ENCODE measurements at regions not wholly inside any gene's neighbourhood (a gene's known extent, or its start where the extent isn't known, plus 50 kb on each side); places are given as distances from the start of the nearest gene placed in this dataset.
"Not testable (repeated sequence)": the region's sequence is repeated elsewhere in the genome, so short reads cannot be mapped to it uniquely, and the experiment has no call there.

- no peak for DNase-seq
These were observed 120.5 kb downstream of the PHETA1 start for GRCh38 chr12:111248236-111249017.

DNA sequence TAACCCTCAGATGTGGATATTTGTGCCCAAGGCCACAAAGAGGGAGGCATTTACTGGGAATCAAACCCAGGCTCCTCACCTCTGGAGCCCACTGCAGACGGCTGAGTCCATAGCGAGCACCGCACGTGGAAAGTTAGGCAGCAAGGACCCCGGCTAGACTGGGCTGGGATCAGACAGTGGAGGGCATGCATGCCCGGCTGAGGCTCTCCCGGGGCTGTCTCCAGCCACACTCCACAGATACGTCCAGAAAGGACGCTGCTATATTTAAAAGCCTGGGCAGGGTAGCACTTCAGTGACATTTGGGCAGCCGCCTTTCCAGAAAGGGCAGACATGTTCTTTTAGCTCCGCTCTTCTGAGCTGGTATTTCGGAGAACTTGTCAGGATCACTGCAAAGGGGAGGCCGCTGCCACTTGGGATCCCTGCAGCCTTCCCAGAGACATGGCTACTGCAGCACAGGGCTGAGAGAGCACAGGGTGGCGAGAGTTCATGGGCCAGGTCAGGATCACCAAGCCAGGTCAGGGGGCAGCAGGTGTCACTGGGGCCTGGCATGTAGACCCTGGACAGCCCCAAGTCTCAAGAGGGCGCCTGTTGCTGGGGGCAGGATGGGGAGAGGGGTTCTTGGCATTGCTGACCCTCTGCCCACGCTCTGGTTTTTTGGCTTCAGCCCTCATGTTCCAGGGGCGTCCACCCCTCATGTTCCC is 121.7 kb downstream of the PHETA1 start:
- no peak for DNase-seq

DNA sequence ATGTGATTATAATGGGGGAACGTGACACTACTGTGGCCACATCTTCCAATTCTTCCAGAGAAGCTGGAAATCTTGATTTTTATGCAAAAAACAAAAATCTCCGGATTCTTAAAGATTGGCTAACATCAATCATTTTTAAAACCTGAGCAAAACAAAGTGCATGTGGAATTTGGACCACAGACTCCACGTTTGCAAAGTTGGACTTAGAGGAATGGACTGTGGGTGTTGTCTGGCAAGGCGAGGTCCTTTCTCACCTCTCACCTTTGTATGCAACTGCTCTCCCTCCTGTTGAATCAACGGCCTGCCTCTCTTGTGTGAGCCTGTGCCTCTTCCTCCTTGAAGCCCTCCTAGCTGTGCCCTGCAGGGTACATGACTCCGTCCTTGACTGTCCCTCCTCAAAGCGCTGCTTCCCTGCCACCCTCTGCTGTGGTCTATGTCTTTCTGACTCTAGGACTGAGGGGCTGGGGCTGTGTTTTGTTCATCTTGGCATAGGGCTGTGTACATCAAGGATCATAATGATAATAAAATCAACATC is 122.4 kb downstream of the PHETA1 start:
- no peak for DNase-seq

DNA sequence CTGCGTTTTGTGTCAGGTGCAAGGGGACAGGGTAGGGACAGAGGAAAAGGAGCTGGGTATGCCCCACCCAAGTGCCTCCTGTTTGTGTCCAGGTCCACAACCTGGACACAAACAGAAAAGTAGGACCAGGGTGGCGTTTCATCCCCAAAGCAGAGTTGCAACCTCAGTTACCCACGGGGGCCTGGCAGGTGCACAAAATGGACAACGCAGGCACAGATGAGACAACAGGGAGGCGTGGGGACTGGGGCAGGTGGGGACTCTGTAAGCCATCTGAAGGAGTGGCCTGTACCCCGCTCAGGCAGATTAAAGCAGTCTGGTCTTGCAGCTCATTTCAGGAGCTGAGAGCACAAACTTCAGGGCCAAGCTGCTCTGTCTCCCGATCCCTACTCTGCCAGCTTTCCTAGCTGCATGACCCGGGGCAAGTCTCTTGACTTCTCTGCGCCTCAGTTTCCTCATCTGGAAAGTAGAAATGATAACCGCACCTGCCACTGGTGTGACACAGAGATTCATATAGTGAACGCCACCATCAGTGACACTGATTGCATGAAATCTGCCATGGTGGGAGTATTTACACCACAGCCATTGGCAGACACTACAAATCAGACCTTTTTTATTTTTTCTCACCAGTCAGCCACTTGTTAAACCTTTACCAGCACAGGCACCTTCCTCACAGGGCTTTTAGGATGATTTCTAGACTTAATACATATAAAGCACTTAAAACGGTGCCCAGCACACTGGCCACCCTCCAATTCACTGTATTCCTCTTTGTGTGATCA is 123.0 kb downstream of the PHETA1 start:
- DNase-seq = no peak

DNA sequence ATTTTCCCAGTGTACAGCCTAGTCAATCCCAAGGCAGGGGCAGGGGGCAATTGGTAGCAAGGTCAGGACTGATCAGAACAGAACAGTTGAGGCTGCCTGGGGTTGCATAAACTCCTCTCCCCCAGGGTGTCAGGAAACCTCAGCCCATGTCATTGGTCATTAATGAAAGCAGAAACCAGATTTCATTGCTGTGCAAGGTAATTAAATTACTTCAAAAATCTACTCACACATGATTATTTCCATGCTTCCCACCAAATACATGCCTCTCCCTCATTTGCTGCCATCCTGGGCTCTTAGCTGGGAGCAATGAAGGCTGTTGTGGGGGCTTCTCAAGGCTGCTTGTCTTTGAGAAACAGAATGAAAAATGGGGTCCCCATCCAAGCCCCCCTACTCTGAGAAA is 124.2 kb downstream of the PHETA1 start:
- no peak for DNase-seq

- not testable (repeated sequence) for DNase-seq
These were observed 126.1 kb downstream of the PHETA1 start for GRCh38 chr12:111242817-111243216.

DNA sequence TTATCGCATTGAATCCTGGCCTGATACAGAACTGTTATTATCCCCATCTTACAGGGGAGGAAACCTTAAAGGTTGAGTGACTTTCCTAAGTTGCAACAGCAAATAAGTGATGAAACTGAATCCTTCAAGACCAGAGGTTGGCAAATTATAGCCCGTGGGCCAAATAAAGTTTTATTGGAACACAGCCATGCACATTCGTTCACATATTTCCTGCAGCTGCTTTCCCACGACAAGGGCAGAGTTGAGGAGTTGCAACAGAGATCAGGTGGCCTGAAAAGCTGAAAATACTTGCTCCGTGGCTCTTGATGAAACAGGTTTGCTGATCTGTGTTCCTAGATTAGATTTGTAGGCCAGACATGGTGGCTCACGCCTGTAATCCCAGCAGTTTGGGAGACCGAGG is 126.7 kb downstream of the PHETA1 start:
- DNase-seq = no peak

DNA sequence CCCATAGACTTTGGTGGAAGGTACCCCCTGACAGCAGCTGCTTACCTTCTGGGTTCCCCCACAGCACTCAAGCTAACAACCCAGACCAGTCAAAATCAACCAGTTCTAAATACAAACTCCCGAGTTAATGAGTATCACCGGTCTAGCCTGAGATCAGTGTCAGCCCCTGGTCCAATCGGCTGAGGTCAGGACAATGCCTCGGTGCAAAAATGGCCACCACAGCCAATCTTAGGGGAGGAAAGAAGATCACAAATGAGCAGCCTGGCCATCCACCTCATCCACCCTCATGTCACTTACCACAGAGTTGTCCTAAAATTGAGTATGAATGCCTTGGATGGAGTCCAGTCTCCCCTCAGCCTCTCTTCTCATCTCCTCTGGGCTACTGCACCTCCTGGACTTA is 128.5 kb downstream of the PHETA1 start:
- DNase-seq = no peak

DNA sequence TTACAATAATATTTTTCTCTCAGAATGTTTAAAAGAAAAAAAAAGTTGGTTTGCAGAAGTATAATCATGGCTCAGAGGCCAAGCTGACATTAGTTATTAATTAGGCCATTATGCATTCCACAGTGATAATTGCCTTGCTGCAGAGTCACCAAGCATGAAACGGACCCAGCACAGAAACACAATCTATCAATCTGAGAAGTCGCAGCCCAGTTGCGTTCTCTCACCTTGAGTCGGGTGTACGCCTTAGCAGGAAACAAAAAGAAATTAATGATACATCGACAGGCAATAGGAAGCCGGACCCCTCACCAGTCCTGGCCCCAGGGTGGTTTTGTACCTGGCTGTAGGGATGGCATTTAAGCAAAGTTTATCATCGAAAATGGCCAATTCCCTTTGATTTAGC is 129.7 kb downstream of the PHETA1 start:
- no peak for DNase-seq

GRCh38 chr12:111238075-111238734 is 130.7 kb downstream of the PHETA1 start:
- DNase-seq = no peak

DNA sequence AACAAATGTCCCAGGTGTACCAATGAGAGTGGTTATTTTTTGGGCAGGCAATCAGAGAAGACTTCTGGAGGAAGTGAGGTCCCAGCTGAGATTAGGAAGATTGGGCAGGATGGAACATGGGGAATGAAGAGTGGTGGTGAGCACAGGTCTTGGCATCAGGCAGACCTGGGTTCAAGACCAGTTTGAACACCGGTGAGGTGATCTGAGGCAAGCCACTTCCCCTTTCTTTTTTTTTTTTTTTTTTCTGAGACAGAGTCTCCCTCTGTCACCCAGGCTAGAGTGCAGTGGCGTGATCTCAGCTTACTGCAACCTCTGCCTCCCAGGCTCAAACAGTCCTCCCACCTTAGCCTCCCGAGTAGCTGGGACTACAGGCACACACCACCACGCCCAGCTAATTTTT is 134.4 kb downstream of the PHETA1 start:
- DNase-seq = not testable (repeated sequence)

DNA sequence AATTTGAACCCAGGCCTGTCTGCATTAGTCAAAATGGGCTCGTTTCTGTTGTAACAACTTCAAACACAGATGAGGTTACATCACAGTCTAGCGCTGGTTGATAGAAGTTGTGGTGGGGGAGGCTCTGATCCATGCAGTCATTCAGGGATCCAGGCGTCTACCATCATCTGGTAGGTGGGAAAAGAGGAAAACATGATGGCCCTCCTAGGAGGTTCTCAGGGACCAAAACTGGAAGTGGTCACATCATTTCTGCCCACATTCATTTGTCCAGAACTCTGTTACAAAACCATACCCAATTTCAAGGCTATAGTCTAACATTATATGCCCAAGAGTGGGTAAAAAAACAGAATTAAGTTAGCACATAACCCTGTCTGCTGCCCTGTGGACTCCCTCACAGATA is 135.1 kb downstream of the PHETA1 start:
- no peak for DNase-seq

- no peak for DNase-seq
These were observed 138.2 kb downstream of the PHETA1 start for GRCh38 chr12:111230649-111231048.

DNA sequence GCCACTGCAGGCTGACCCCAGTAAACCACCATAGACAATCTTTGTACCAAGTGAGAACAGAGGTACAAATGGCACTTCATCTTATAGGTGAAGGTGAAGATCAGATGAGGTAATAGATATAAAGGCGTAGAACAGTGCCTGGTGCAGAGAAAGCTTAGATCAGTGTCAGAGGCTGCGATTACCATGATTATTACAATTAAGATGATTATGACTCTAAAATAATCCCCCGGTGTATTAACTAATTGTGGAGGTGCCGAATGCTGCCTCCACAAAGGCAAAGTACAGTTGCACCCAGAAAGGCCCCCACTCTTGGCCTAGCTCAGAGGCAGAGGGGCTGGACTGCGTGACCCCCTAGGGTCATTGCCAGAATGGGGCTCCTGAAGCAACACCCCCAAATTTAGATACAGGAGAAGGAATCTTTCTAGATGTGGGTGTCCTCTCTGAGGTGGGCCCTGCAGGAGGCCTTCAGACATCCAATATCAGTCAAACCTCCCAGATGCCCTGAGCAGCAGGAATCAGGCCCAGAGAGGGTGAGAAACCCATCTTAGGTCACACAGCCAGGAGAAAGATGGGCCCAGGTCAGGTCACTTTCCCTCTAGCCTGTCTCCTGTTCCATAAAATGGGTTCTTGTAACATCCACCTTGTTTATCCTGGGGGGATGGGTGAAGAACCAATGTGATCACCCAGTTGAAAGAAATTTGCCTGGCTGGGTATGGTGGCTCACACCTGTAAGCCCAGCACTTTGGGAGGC is 139.8 kb downstream of the PHETA1 start:
- no peak for DNase-seq

DNA sequence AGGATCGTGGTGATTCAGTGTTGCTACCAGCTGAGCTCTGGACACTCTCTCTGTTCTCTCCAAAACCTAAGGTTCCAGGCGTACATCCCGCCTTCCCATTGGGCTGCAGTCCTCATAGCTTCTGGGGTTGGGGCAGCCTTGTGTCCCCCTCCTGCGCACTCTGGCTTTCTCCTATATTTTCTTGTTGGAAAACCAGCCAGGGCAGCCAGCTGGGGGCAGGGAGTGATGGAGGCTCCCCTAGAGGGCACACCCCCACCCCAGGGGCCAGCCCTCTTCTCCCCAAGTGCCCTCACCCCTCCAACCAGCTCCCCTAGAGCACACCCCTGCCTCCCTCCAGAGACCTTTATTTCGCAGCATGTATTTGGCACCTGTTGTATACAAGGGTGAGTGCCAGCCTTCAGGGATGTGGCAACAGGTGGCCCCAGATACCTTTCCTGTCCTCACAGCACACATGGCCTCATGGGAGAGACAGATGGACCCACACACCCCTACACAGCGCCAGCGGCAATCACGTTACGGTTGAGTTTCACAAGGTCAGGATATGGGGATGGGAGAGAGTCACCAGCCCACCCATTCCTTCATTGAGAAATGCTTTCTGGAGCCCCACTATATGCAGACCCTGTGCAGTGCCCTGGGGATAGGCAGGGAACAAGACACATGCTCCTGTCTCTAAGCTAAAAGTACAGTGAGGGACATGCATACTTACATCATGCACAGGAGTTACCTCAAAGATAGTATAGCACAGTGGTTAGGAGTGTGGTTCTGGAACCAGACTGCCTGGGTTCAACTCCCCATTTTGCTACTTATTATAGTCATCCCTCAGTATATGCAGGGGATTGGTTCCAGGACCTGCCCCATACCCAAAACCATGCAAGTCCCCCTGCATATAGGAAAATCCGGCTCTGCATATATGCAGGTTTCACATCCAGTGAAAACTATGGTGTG is 141.1 kb downstream of the PHETA1 start:
- DNase-seq = no peak

DNA sequence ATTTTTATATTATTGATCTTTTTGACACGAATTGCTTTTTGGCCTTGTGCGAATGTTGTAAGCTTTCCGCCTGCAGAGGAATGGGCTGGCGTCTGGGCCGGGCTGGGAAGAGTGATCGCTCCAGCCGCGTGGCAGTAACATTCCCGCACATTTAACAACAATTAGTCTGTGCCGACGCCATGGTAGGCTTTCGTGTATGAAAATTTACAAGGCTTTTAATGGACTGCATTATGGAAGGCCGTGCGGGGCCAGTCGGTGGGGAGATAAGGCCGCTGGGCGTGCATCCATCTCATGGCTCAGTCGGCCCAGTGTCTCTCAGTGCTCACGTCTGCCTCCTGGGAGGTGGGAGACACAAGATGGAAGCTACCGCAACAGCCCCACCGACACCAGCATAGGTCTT is 142.2 kb downstream of the PHETA1 start:
- no peak for DNase-seq

- no peak for DNase-seq
These were observed 143.6 kb downstream of the PHETA1 start for GRCh38 chr12:111225307-111225706.

DNA sequence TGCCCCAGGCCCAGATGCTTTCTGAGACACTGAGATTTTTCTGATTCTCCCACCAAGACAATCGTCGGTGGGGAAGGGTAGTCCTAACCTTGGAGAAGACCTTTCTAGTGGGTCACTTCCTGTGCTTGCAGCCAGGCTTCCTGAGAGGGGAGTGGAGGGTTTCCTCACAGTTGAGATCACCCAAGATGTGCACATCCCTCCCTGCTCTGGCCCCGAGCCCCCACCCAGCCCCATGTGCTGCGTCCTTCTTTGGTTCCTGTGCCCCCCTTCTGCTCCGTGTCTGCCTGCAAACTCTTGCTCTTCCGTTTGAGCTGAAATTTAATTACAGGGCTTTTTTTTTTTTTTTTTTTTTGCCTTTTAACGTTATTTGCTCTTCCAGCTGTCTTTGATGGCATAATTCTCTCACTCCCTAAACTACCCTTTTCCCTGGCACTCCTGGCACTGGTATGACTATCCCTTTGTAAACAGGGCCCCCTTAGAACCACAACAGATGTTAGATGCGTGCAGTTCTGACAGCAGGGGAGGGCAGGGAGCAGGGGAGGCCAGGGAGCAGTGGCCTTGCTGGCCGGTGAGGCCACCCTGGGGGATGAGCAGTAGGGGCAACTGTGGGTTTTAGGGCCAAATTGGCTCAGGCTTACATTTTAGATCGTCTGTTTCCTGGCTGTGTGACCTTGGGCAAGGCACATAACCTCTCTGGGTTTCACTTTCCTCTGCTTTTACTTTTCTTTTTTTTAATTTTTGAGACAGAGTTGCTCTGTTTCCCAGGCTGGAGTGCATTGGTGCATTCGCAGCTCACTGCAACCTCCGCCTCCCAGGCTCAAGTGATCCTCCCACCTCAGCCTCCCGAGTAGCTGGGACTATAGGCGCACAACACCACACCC is 144.5 kb downstream of the PHETA1 start:
- no peak for DNase-seq

GRCh38 chr12:111222523-111222922 is 146.4 kb downstream of the PHETA1 start:
- DNase-seq = no peak

- no peak for DNase-seq
These were observed 146.9 kb downstream of the PHETA1 start for GRCh38 chr12:111222027-111222414.

All from activated CD4-positive, alpha-beta T cell treated with anti-CD3 and anti-CD28 coated beads, Interleukin-2, amount 50 U/mL, for 1 hour (primary cell).